WTC11 (cell line): ENCODE measurements at regions not wholly inside any gene's neighbourhood (a gene's known extent, or its start where the extent isn't known, plus 50 kb on each side); places are given as distances from the start of the nearest gene placed in this dataset.

Source experiments
- CREB1 ChIP-seq: sonication (generic); formaldehyde crosslinking; IDR thresholded peaks from 2 replicates; pipeline ENCODE4 v1.8.0; 2023; ENCODE audit warnings: mild to moderate bottlenecking, missing genetic modification reagents
- CTCF ChIP-seq: fragments of 200-600 bp; IDR thresholded peaks from 2 replicates; pipeline ENCODE4 v1.8.0; 2022; ENCODE audit warnings: antibody characterized with exemption
- E2F4 ChIP-seq: sonication (generic); formaldehyde crosslinking; IDR thresholded peaks from 2 replicates; pipeline ENCODE4 v1.8.1; 2022; ENCODE audit warnings: low read depth, mild to moderate bottlenecking, moderate library complexity, missing genetic modification reagents, borderline replicate concordance
- ETV6 ChIP-seq: sonication (generic); formaldehyde crosslinking; IDR thresholded peaks from 2 replicates; pipeline ENCODE4 v1.8.1; 2022; ENCODE audit warnings: mild to moderate bottlenecking, missing genetic modification reagents
- MAX ChIP-seq: sonication (generic); formaldehyde crosslinking; IDR thresholded peaks from 2 replicates; pipeline ENCODE4 v1.8.0; 2022; ENCODE audit warnings: mild to moderate bottlenecking, missing genetic modification reagents
- MLX ChIP-seq: sonication (generic); formaldehyde crosslinking; IDR thresholded peaks from 2 replicates; pipeline ENCODE4 v1.8.1; 2023; ENCODE audit warnings: mild to moderate bottlenecking, missing genetic modification reagents, moderate library complexity
- NFE2L1 ChIP-seq: sonication (generic); formaldehyde crosslinking; IDR thresholded peaks from 2 replicates; pipeline ENCODE4 v1.8.1; 2023; ENCODE audit warnings: missing genetic modification reagents
- NR3C1 ChIP-seq: sonication (generic); formaldehyde crosslinking; conservative IDR thresholded peaks from 2 replicates; pipeline ENCODE4 v1.8.1; 2023; ENCODE audit warnings: low read depth, mild to moderate bottlenecking, missing genetic modification reagents
- STAT6 ChIP-seq: sonication (generic); formaldehyde crosslinking; conservative IDR thresholded peaks from 2 replicates; pipeline ENCODE4 v1.8.1; 2023; ENCODE audit warnings: mild to moderate bottlenecking, low read depth, missing genetic modification reagents, moderate library complexity
- TCF7 ChIP-seq: sonication (generic); formaldehyde crosslinking; IDR thresholded peaks from 2 replicates; pipeline ENCODE4 v1.8.0; 2022; ENCODE audit warnings: mild to moderate bottlenecking, low read depth, missing genetic modification reagents, moderate library complexity
- USF1 ChIP-seq: sonication (generic); formaldehyde crosslinking; IDR thresholded peaks from 2 replicates; pipeline ENCODE4 v1.8.0; 2022; ENCODE audit warnings: mild to moderate bottlenecking, missing genetic modification reagents
- ZBTB21 ChIP-seq: sonication (generic); formaldehyde crosslinking; IDR thresholded peaks from 2 replicates; pipeline ENCODE4 v1.8.1; 2023; ENCODE audit warnings: mild to moderate bottlenecking, missing genetic modification reagents, borderline replicate concordance

- TF ChIP-seq CTCF (no peak), NR3C1 (no peak), CREB1 (no peak), ETV6 (no peak), MAX (CRISPR knock-in tag) (no peak), TCF7 (no peak), E2F4 (CRISPR knock-in tag) (no peak), ZBTB21 (CRISPR knock-in tag) (no peak), USF1 (CRISPR knock-in tag) (no peak), NFE2L1 (CRISPR knock-in tag) (no peak), STAT6 (no peak), MLX (CRISPR knock-in tag) (no peak)
Measured at GRCh38 chr3:135871311-135871710, 94.2 kb upstream of the PPP2R3A start.
